Activated CD4-positive, alpha-beta T cell treated with anti-CD3 and anti-CD28 coated beads for 48 hours (primary cell): ENCODE measurements at regions not wholly inside any gene's neighbourhood (a gene's known extent, or its start where the extent isn't known, plus 50 kb on each side); places are given as distances from the start of the nearest gene placed in this dataset.
"Not testable (repeated sequence)": the region's sequence is repeated elsewhere in the genome, so short reads cannot be mapped to it uniquely, and the experiment has no call there.

Source experiments
- DNase-seq: peaks from one replicate; pipeline ENCODE4 v3.0.0-alpha.2; 2020

- DNase-seq, result not testable (repeated sequence)
Measured at GRCh38 chr7:159335181-159335926, 190.7 kb upstream of the VIPR2 start.

- DNase-seq, result not testable (repeated sequence)
Measured at GRCh38 chr7:159332854-159333479, 188.3 kb upstream of the VIPR2 start.

- DNase-seq, result no peak
Measured at GRCh38 chr7:159331462-159331861, 186.8 kb upstream of the VIPR2 start.

GRCh38 chr7:159329818-159330378, 185.2 kb upstream of the VIPR2 start:
- no peak for DNase-seq

- DNase-seq, result no peak
Measured at GRCh38 chr7:159328096-159328495, 183.4 kb upstream of the VIPR2 start.

GRCh38 chr7:159323359-159323758, 178.7 kb upstream of the VIPR2 start:
- no peak for DNase-seq

GRCh38 chr7:159321278-159321677, 176.6 kb upstream of the VIPR2 start:
- DNase-seq, result no peak

- no peak for DNase-seq
Measured at GRCh38 chr7:159318682-159319351, 174.2 kb upstream of the VIPR2 start.

GRCh38 chr7:159317294-159317693, 172.6 kb upstream of the VIPR2 start:
- no peak for DNase-seq

- DNase-seq, result no peak
Measured at GRCh38 chr7:159311172-159311494, 166.5 kb upstream of the VIPR2 start.

- no peak for DNase-seq
Measured at GRCh38 chr7:159310457-159311171, 165.9 kb upstream of the VIPR2 start.

- not testable (repeated sequence) for DNase-seq
Measured at GRCh38 chr7:159309214-159309613, 164.5 kb upstream of the VIPR2 start.

- DNase-seq, result no peak
Measured at GRCh38 chr7:159306012-159306411, 161.3 kb upstream of the VIPR2 start.

- not testable (repeated sequence) for DNase-seq
Measured at GRCh38 chr7:159305185-159305584, 160.5 kb upstream of the VIPR2 start.

GRCh38 chr7:159303510-159303909, 158.8 kb upstream of the VIPR2 start:
- not testable (repeated sequence) for DNase-seq

GRCh38 chr7:159296093-159296681, 151.5 kb upstream of the VIPR2 start:
- DNase-seq, result no peak

GRCh38 chr7:159286487-159286886, 141.8 kb upstream of the VIPR2 start:
- DNase-seq, result not testable (repeated sequence)

GRCh38 chr7:159281573-159281972, 136.9 kb upstream of the VIPR2 start:
- no peak for DNase-seq

- no peak for DNase-seq
Measured at GRCh38 chr7:159280008-159280407, 135.3 kb upstream of the VIPR2 start.

- DNase-seq, result no peak
Measured at GRCh38 chr7:159272739-159273138, 128.1 kb upstream of the VIPR2 start.

- no peak for DNase-seq
Measured at GRCh38 chr7:159271781-159272180, 127.1 kb upstream of the VIPR2 start.

GRCh38 chr7:159269745-159270144, 125.1 kb upstream of the VIPR2 start:
- DNase-seq, result no peak

GRCh38 chr7:159263430-159263829, 118.8 kb upstream of the VIPR2 start:
- DNase-seq, result no peak
